Spleen (tissue), 7 donors: ENCODE measurements at regions not wholly inside any gene's neighbourhood (a gene's known extent, or its start where the extent isn't known, plus 50 kb on each side); places are given as distances from the start of the nearest gene placed in this dataset.

Source experiments
- CTCF ChIP-seq, 11 experiments: fragments of 200-600 bp in 7 of 11; fragments of 450-650 bp in 4 of 11; sonication (generic) in 4 of 11; IDR thresholded peaks in 8 of 11; conservative IDR thresholded peaks in 3 of 11; 1 replicate in 7 of 11; 2 replicates in 4 of 11; pipeline versions ENCODE4 v1.4.0 to v1.8.0; 2016 to 2021; ENCODE audit warnings: antibody characterized with exemption in 11 of 11, inconsistent platforms in 4 of 11, mild to moderate bottlenecking in 1 of 11
- POLR2A ChIP-seq, 3 donors: fragments of 450-650 bp; IDR thresholded peaks; one replicate each; pipeline ENCODE4 v1.5.1; 2017; ENCODE audit warnings: antibody characterized with exemption in 3 of 3, mild to moderate bottlenecking in 1 of 3
- donor health status: DM: no; HTN: no; CAD: no; lungs with moderate emphysema.
- donor health status: DM: no; HTN: no; CAD: no.
- donor health status: DM: no; HTN: no; CAD: no.

- TF ChIP-seq CTCF (IDR thresholded peaks at IDR 0.05 in 8 of 11, conservative IDR thresholded peaks at IDR 0.05 in 3 of 11) (no peak), POLR2A (IDR thresholded peaks at IDR 0.05) (no peak)
Observed at GRCh38 chr7:50153148-50153547, 60.1 kb upstream of the ZPBP start.
